Raji (cell line): ENCODE measurements at regions not wholly inside any gene's neighbourhood (a gene's known extent, or its start where the extent isn't known, plus 50 kb on each side); places are given as distances from the start of the nearest gene placed in this dataset.

Experiments
- POLR2A ChIP-seq: IDR thresholded peaks from 2 replicates; pipeline ENCODE4 v1.6.1; 2011; ENCODE audit warnings: low read depth, low read length, control low read depth; ENCODE audit not compliant: insufficient read depth

GRCh38 chr20:25985597-25985996, 288.9 kb upstream of the ZNF337 start:
- no peak for TF ChIP-seq POLR2A

GRCh38 chr20:25984933-25985332, 288.3 kb upstream of the ZNF337 start:
- no peak for TF ChIP-seq POLR2A

- no peak for TF ChIP-seq POLR2A
Measured at GRCh38 chr20:25867776-25868649, 171.4 kb upstream of the ZNF337 start.

GRCh38 chr20:25865715-25866656, 169.3 kb upstream of the ZNF337 start:
- no peak for TF ChIP-seq POLR2A

GRCh38 chr20:25864326-25864962, 167.8 kb upstream of the ZNF337 start:
- no peak for TF ChIP-seq POLR2A

- TF ChIP-seq POLR2A: no peak
Measured at GRCh38 chr20:25863536-25864325, 167.1 kb upstream of the ZNF337 start.

GRCh38 chr20:25862967-25863530, 166.4 kb upstream of the ZNF337 start:
- TF ChIP-seq POLR2A: peak; percentile 34; the same call in 1 of the 2 replicates

GRCh38 chr20:25860531-25861150, 164.0 kb upstream of the ZNF337 start:
- TF ChIP-seq POLR2A: no peak

- TF ChIP-seq POLR2A: no peak
Measured at GRCh38 chr20:25859649-25860530, 163.2 kb upstream of the ZNF337 start.

GRCh38 chr20:25858495-25859425, 162.1 kb upstream of the ZNF337 start:
- TF ChIP-seq POLR2A: no peak

GRCh38 chr20:25856256-25856884, 159.7 kb upstream of the ZNF337 start:
- no peak for TF ChIP-seq POLR2A
